BJ (cell line): ENCODE measurements at regions not wholly inside any gene's neighbourhood (a gene's known extent, or its start where the extent isn't known, plus 50 kb on each side); places are given as distances from the start of the nearest gene placed in this dataset.

Experiments
- CTCF ChIA-PET: fragments of 350-600 bp; formaldehyde crosslinking; extraction: SDS; loops from one replicate; lab custom pipeline; 2021; ENCODE audit warnings: antibody characterized with exemption, inconsistent platforms; lab: Yijun Ruan, JAX
- POLR2A ChIA-PET: fragments of 300-600 bp; sonication (Branson Sonifier 250); formaldehyde crosslinking; extraction: SDS; loops from one replicate; lab custom pipeline; 2021; ENCODE audit warnings: antibody characterized with exemption; lab: Charles Lee
- DNase-seq: peaks from one replicate; pipeline ENCODE4 v3.0.0-alpha.2; 2011; ENCODE audit warnings: low read depth
- H3K27me3 ChIP-seq: 2 replicates; pipeline ENCODE4 v1.6.0; 2011; ENCODE audit warnings: low read length; ENCODE audit not compliant: control insufficient read depth, insufficient read depth
- H3K36me3 ChIP-seq: 2 replicates; pipeline ENCODE4 v1.5.1; 2011; ENCODE audit warnings: low read length; ENCODE audit not compliant: control insufficient read depth, insufficient read depth
- H3K4me3 ChIP-seq: 2 replicates; pipeline ENCODE4 v1.5.1; 2011; ENCODE audit warnings: low read depth, mild to moderate bottlenecking, control low read depth, low read length
- TF ChIP-seq, protein P1 (sequence below): IDR thresholded peaks from 2 replicates; pipeline ENCODE4 v1.5.1; 2011; ENCODE audit warnings: low read depth, mild to moderate bottlenecking, control low read depth, inconsistent platforms, low read length, moderate library complexity; ENCODE audit not compliant: insufficient read depth

DNA sequence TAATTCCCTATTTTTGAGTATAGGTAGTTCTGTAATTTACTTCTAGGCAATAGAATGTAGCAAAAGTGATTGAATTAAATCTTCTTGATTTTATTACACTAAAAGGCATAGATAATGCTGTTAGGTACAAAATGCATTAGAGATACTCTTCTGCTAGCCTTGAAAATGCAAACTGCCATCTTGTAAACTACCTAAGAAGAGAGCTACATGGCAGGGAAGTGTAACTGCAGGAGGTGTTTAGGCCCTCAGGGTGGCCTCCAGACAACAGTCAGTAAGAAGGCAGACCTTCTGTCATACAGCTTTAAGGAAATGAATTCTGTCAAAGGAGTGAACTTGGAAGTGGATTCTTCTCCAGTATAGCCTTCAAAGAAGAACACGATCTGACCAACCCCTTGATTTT lies 1396.8 kb upstream of the SLC39A10 start:
- no peaks in the 10 kb centered on the region for H3K27me3 ChIP-seq
- TF ChIP-seq, protein P1, sequence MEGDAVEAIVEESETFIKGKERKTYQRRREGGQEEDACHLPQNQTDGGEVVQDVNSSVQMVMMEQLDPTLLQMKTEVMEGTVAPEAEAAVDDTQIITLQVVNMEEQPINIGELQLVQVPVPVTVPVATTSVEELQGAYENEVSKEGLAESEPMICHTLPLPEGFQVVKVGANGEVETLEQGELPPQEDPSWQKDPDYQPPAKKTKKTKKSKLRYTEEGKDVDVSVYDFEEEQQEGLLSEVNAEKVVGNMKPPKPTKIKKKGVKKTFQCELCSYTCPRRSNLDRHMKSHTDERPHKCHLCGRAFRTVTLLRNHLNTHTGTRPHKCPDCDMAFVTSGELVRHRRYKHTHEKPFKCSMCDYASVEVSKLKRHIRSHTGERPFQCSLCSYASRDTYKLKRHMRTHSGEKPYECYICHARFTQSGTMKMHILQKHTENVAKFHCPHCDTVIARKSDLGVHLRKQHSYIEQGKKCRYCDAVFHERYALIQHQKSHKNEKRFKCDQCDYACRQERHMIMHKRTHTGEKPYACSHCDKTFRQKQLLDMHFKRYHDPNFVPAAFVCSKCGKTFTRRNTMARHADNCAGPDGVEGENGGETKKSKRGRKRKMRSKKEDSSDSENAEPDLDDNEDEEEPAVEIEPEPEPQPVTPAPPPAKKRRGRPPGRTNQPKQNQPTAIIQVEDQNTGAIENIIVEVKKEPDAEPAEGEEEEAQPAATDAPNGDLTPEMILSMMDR = no peak
- H3K36me3 ChIP-seq = no peaks in the 10 kb centered on the region
- no peak overlapping the region for H3K4me3 ChIP-seq
- ChIA-PET CTCF (no interaction called here), POLR2A (no interaction called here)
- DNase-seq = no peak

DNA sequence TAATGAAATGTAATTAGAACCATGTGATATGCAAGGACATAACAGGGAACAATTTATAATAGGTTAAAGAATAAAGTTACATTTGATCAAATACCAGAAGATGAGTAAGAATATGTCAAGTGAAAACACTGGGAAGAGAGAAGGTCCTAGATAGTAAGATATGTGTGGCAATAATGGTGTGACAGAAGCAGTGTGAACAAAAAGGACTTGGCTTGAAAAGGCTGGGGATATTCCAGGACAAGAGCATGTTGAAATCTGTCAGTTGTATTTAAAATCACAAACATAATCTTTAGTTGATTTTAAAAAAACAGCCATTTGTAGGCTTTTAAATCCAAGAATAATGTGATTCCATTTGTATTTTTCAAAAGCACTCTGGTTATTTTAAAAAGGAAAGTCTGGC lies 1399.9 kb upstream of the SLC39A10 start:
- Histone ChIP-seq H3K4me3 (no peak overlapping the region), H3K27me3 (no peaks in the 10 kb centered on the region), H3K36me3 (no peaks in the 10 kb centered on the region)
- DNase-seq = no peak
- POLR2A ChIA-PET = no interaction called here
- CTCF ChIA-PET = no interaction called here
- TF ChIP-seq, protein P1 = no peak

DNA sequence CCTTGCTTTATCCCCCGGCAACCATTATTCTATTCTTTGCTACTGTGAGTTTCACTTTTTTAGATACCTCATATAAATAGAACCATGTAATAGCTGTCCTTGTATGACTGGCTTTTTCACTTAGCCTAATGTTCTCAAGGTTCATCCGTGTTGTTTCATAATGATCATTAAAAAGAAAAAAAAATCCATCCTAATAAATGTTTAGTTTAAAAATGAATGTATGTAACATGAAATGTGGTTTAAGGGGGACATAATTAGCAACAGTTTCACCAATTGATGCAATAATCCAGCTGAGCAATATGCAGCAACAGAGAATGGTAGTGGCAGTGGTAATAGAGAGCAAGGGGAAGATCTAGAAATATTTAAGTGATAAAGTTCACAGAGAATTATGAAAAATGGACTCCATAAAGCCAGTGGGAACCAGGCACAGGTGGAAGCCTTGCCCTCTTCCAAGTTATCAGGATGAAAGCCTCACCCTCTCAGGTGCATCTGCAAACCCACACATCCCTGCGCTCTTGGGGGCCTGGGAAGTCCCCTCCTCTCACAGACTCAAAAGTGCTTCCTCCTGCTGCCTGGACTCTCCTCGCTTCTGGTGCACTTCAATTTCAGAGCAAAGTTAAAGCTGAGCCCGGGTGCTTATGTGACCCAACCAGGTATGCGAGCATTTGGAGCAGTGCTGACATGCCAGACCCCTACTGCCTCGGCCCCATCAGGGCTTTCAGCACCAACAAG lies 1403.3 kb upstream of the SLC39A10 start:
- CTCF ChIA-PET = no interaction called here
- TF ChIP-seq, protein P1 = no peak
- no peak for DNase-seq
- no peaks in the 10 kb centered on the region for H3K36me3 ChIP-seq
- H3K27me3 ChIP-seq = no peaks in the 10 kb centered on the region
- no peak overlapping the region for H3K4me3 ChIP-seq
- POLR2A ChIA-PET = no interaction called here

DNA sequence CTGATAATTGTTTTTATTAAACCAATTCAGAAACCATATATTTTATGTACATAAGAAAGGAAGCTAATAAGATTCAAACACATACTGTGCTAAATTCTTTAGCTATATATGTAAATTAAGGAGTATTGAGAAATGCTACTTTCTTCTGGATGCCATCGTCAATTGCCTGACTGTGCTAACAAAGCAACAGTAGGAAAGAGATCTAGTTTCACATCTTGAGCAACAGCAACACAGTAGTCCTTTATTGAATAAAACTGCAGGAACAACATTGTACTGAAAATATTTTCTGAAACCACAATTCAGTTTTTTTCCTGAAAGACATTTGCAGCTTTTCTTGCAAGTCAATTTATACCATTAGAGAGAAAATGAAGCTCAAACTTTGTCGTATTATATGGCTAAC lies 1404.9 kb upstream of the SLC39A10 start:
- H3K27me3 ChIP-seq = no peaks in the 10 kb centered on the region
- no peak overlapping the region for H3K4me3 ChIP-seq
- no peaks in the 10 kb centered on the region for H3K36me3 ChIP-seq
- ChIA-PET POLR2A (no interaction called here), CTCF (no interaction called here)
- TF ChIP-seq, protein P1 = no peak
- no peak for DNase-seq

DNA sequence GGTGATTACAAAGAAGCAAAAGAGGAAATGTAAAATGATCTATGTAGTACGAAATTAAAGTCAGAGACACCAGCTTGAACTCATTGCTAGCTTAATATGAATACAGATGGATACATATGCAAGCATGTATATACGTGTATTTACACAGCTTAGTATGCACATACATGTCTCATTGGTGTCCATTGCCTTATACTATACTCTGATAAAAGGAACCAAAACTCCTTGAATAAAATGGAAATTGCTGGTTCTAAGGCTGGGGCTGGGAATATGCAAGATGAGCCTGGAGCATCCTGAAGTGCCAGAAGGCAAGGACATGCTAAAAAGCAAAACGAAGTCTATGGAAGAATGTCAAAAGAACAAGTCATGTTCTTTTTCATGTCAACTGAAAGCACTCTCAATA lies 1424.4 kb upstream of the SLC39A10 start:
- Histone ChIP-seq H3K27me3 (no peaks in the 10 kb centered on the region), H3K4me3 (no peak overlapping the region), H3K36me3 (no peaks in the 10 kb centered on the region)
- ChIA-PET POLR2A (no interaction called here), CTCF (no interaction called here)
- TF ChIP-seq, protein P1 = no peak
- DNase-seq = no peak
